Fibroblast of lung (primary cell): ENCODE measurements at regions not wholly inside any gene's neighbourhood (a gene's known extent, or its start where the extent isn't known, plus 50 kb on each side); places are given as distances from the start of the nearest gene placed in this dataset.

Experiments used
- CTCF ChIP-seq, 2 donors: IDR thresholded peaks in 1 of 2; conservative IDR thresholded peaks in 1 of 2; 1 replicate in 1 of 2; 2 replicates in 1 of 2; pipeline ENCODE4 v1.5.1; 2011 to 2012; ENCODE audit warnings: low read length in 2 of 2, control low read depth in 1 of 2, inconsistent platforms in 1 of 2, low read depth in 1 of 2, mild to moderate bottlenecking in 1 of 2
- EZH2 ChIP-seq: IDR thresholded peaks from 2 replicates; pipeline ENCODE4 v1.5.1; 2012; ENCODE audit warnings: low read length, control low read depth, mild to moderate bottlenecking; ENCODE audit errors: missing control alignments

- TF ChIP-seq CTCF (conservative IDR thresholded peaks at IDR 0.05 in 1 of 2, IDR thresholded peaks at IDR 0.05 in 1 of 2; ENCODE audit: low read depth in 1 of 2, low read length in 2 of 2) (no peak), EZH2 (no peak)
Observed at GRCh38 chr9:75213765-75214164, 125.5 kb downstream of the OSTF1 start.
